Activated T-cell treated with anti-CD3 and anti-CD28 coated beads, Interleukin-2, amount 50 U/mL, for 4 hours (primary cell): ENCODE measurements at regions not wholly inside any gene's neighbourhood (a gene's known extent, or its start where the extent isn't known, plus 50 kb on each side); places are given as distances from the start of the nearest gene placed in this dataset.

Source experiments
- ATAC-seq, 2 donors: fragments of 200-7000 bp; cut with Tn5 transposase; one replicate each; pipeline ENCODE4 v1.10.0; 2021
- DNase-seq: peaks from one replicate; pipeline ENCODE4 v3.0.0-alpha.2; 2020
- H3K27me3 Mint-ChIP-seq: one replicate; pipeline ENCODE4 v1.8.0; 2021; ENCODE audit warnings: low read depth, mixed read lengths
- H3K36me3 Mint-ChIP-seq: one replicate; pipeline ENCODE4 v1.8.0; 2022; ENCODE audit warnings: mixed read lengths; ENCODE audit not compliant: insufficient read depth
- H3K4me1 Mint-ChIP-seq: one replicate; pipeline ENCODE4 v1.8.0; 2021; ENCODE audit warnings: low read depth, mixed read lengths
- H3K4me3 Mint-ChIP-seq: one replicate; pipeline ENCODE4 v1.8.0; 2021; ENCODE audit warnings: mild to moderate bottlenecking, moderate library complexity, mixed read lengths
- H3K9me3 Mint-ChIP-seq: one replicate; pipeline ENCODE4 v1.8.0; 2021; ENCODE audit warnings: mixed read lengths

DNA sequence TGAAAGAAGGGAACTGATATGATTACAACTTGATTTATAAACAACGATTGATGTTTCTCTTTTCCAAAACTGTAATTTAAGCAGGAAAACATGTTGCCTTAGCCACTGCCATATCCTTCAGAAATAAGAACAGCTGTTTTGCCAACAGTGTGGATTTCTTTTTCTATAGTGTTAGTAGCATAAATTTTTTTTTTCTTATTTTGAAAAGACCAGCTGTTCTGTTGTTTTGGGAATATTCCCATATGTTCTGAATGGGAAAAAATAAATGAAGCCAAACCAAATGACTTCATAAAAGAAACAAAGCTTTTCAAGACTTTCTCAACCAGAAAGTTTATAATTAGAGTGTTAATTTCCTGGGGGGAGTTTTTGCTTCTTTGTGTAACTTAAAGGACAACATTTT is 83.9 kb upstream of the ARHGAP24 start:
- H3K27me3 Mint-ChIP-seq = no peaks in the 10 kb centered on the region
- H3K4me3 Mint-ChIP-seq = no peak overlapping the region
- no peak for DNase-seq
- H3K9me3 Mint-ChIP-seq = peaks cover 11% of the 10 kb centered on the region
- no peak for ATAC-seq
- no peaks in the 10 kb centered on the region for H3K36me3 Mint-ChIP-seq
- no peaks in the 10 kb centered on the region for H3K4me1 Mint-ChIP-seq

DNA sequence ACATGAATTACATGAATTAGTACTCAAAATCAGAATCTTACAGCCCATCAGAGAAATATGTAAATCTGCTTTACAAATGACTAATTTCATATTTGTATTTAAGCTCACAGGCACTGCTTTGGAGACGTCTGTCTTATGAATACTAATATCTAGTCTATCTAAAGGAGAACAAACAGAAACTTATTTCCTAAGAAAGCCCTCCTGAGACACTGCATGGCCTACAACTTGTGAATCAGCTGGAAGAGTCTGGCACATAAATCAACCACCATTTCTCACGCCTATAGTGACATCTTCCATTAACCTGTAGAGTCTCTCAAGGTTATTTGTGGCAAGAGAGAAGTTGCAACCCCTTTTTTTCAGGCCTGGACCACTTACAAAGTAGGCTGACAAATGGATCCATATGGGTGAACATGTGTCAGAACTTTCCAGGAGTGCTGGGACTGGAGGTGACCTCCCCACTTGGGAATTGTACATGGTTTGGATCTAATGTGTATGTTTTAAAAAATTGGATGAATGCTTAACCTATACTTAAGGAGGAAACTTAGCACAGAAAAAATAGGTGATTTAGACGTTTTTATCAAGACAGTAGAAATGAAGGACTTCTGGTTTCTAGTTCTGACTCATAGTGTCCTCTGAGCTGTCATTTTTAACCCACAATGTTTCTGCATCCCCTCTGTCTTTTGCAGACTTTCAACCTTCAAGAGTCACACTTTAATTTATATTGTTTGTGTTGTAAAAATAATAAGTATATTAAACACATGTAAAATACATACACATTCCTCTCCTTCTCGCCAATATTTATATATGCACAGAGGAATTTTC is 83.2 kb upstream of the ARHGAP24 start:
- no peak for DNase-seq
- ATAC-seq = no peak
- Mint-ChIP-seq H3K27me3 (no peaks in the 10 kb centered on the region), H3K4me3 (no peak overlapping the region), H3K36me3 (no peaks in the 10 kb centered on the region), H3K4me1 (no peaks in the 10 kb centered on the region), H3K9me3 (peaks cover 9% of the 10 kb centered on the region)

DNA sequence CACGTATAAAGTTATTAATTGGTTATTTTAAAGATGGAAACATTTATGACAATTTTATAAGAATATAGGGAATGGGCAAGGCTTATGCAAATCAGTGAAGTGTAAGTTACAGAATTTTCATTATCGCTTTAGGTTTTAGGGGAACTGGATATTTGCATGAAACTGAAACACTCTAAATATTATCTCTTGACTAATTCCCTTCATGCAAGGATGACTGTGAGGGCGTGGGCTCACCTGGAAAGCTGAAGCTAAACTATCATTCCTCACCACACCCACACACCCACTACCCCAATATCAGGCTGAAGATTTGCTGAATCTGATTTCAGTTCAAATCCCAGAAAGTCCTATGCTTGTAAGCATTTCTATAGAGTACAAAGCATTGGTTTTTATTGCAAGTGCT is 81.7 kb upstream of the ARHGAP24 start:
- no peak overlapping the region for H3K4me3 Mint-ChIP-seq
- H3K27me3 Mint-ChIP-seq = no peaks in the 10 kb centered on the region
- no peak for ATAC-seq
- no peaks in the 10 kb centered on the region for H3K4me1 Mint-ChIP-seq
- H3K9me3 Mint-ChIP-seq = no peaks in the 10 kb centered on the region
- H3K36me3 Mint-ChIP-seq = no peaks in the 10 kb centered on the region
- DNase-seq = no peak

DNA sequence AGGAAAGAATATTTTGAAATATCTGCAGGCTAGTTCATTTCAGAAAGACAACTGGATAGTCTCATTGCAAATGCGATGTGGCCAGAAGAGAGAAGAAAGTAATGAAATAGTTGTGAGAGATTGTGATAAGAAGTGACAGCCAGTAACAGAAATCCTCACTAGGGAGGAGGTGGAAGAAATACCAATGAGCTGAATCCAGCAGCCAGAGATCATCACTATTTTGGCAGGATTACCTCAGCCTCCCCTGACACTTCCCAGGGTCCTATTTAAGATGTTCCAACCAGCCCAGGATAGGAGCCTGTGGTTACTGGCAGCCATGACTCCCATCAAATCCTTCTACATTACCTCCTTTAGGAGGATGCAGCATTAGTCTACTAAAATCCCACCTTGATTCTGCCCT is 76.7 kb upstream of the ARHGAP24 start:
- DNase-seq (no peak), ATAC-seq (no peak)
- no peaks in the 10 kb centered on the region for H3K4me1 Mint-ChIP-seq
- H3K4me3 Mint-ChIP-seq = no peak overlapping the region
- H3K27me3 Mint-ChIP-seq = no peaks in the 10 kb centered on the region
- peaks cover 8% of the 10 kb centered on the region for H3K9me3 Mint-ChIP-seq
- H3K36me3 Mint-ChIP-seq = no peaks in the 10 kb centered on the region

DNA sequence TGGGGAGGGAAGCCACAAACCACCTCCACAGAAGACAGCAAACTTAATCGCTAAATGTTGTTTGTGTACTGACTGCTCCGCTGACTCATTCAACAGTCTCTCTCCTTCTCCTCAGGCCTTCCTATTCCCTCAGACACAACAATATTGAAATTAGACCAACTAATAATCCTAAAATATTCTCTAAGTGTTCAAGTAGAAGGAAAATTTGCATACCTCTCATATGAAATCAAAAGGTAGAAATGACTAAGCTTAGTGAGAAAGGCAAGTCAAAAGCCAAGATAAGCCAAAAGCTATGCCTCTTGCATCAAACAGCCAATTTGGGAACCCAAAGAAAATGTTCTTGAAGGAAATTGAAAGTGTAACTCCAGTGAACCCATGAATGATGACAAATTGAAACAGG is 75.7 kb upstream of the ARHGAP24 start:
- no peaks in the 10 kb centered on the region for H3K27me3 Mint-ChIP-seq
- H3K4me3 Mint-ChIP-seq = no peak overlapping the region
- no peak for ATAC-seq
- H3K9me3 Mint-ChIP-seq = peaks cover 8% of the 10 kb centered on the region
- DNase-seq = no peak
- no peaks in the 10 kb centered on the region for H3K36me3 Mint-ChIP-seq
- no peaks in the 10 kb centered on the region for H3K4me1 Mint-ChIP-seq

DNA sequence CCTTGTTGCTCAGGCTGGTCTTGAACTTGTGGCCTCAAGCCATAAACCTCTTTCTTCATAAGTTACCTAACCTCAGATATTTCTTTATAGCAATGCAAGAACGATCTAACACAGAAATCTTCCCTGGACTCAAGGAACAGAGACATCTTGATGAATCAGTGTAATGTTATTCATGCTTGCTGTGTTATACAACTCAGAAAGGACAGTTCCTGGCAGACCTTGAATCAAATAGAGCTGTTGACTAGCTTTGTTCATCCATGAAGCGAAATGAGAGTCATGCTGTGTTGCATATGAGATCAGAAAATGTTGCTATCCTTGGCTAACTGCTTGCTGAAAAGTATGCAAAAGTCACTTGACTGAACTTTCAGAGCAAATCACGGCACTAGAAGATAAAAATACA is 72.6 kb upstream of the ARHGAP24 start:
- DNase-seq (no peak), ATAC-seq (no peak)
- Mint-ChIP-seq H3K4me1 (no peaks in the 10 kb centered on the region), H3K4me3 (no peak overlapping the region), H3K9me3 (peaks cover 8% of the 10 kb centered on the region), H3K27me3 (no peaks in the 10 kb centered on the region), H3K36me3 (no peaks in the 10 kb centered on the region)

DNA sequence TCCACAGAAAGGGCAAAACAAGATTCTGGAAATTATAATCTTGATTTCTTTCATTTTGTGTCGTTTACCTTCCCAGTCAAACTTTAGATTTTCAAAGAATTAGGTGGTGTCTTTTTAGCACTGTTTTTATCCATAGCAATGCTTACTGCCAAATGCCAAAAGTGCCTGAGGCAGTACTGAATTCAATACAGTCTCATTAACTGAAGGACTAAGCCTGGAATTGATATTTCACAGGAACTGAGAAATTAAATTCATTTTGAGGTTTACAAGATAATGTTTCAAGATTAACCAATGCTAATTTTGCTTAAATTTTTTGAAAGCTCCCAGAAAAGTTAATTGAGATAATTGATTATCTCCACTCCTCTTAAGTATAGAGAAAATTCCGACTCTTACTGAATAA is 68.8 kb upstream of the ARHGAP24 start:
- Mint-ChIP-seq H3K4me3 (no peak overlapping the region), H3K4me1 (no peaks in the 10 kb centered on the region), H3K27me3 (no peaks in the 10 kb centered on the region), H3K9me3 (no peaks in the 10 kb centered on the region), H3K36me3 (no peaks in the 10 kb centered on the region)
- no peak for ATAC-seq
- no peak for DNase-seq

DNA sequence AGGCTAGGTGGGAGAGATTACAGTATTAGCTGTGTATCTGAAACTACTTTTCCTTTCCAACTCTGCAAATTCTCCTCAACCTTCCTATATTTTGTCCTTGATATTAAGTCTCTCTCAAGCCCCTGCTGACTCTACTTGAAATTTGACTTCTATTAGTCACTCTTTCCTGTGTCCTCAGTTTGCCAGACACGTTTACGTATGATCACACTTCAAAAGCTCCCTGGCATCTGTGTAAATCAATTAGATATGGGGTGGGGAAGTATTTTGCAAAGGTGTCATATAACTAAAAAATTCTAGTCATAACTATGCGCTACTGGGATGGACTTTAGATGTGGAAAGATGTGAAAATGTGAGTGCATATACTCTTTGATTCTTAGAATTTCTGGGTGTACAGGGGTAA is 67.4 kb upstream of the ARHGAP24 start:
- Mint-ChIP-seq H3K9me3 (no peaks in the 10 kb centered on the region), H3K36me3 (no peaks in the 10 kb centered on the region), H3K27me3 (no peaks in the 10 kb centered on the region), H3K4me3 (no peak overlapping the region), H3K4me1 (no peaks in the 10 kb centered on the region)
- DNase-seq (no peak), ATAC-seq (no peak)

DNA sequence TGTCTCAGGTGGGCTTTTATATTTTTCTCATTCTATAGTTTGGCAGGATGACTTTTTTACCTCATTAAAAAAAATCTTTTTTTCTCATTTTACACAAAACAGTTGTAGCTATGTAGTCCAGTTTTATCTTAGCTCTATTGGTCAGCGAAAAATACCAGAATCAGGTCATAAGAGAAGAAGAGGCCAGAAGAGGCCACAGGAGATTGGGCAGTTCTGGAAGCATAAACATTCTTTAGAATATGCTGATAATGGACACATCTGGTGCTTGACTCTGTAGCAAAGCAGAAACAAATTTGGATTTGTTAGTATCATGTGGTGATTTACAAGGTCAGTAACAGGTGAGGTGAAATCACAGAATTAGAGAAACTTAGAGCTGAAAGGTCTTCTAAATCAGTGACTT is 66.6 kb upstream of the ARHGAP24 start:
- Mint-ChIP-seq H3K27me3 (no peaks in the 10 kb centered on the region), H3K9me3 (no peaks in the 10 kb centered on the region), H3K36me3 (no peaks in the 10 kb centered on the region), H3K4me1 (no peaks in the 10 kb centered on the region), H3K4me3 (no peak overlapping the region)
- ATAC-seq = no peak
- no peak for DNase-seq

DNA sequence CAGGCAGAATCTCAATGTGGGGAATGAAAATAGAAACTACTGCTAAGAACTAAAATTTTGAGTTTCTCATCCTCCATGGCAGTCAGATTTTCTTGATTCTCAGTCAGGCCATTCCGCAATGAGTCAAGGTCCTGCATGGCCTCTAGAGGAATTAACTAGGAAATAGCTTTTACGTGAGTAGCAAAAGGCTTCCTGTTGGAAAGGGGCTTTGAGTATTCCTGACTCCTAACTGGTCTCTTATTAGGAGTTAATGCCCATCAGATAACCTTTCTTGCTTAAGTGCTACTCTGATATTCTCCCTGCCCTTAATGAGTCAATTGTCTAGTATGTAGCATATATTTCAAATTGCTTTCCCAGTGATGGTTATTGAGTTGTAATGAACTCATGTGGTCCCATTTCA is 65.7 kb upstream of the ARHGAP24 start:
- DNase-seq = no peak
- no peaks in the 10 kb centered on the region for H3K9me3 Mint-ChIP-seq
- H3K36me3 Mint-ChIP-seq = no peaks in the 10 kb centered on the region
- H3K4me3 Mint-ChIP-seq = no peak overlapping the region
- no peaks in the 10 kb centered on the region for H3K27me3 Mint-ChIP-seq
- ATAC-seq = no peak
- no peaks in the 10 kb centered on the region for H3K4me1 Mint-ChIP-seq

DNA sequence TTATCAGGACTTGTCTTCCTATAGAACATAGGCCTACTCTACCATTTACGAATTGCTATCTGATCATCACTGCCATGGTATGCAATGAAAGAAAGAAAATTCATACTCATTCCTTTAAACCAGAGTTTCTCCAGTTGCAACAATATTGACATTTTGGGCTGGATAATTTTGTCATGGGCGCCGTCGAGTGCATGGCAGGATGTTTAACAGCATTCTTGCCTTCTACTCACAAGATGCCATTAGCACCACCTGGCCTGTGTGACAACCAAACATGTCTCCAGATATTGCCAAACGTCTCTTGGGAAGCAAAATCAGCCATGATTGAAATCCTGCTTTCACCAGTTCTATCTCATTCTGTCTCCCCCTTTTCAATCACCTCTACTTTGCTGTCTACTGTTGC is 63.6 kb upstream of the ARHGAP24 start:
- H3K27me3 Mint-ChIP-seq = no peaks in the 10 kb centered on the region
- H3K4me1 Mint-ChIP-seq = no peaks in the 10 kb centered on the region
- DNase-seq (no peak), ATAC-seq (no peak)
- H3K4me3 Mint-ChIP-seq = no peak overlapping the region
- H3K36me3 Mint-ChIP-seq = no peaks in the 10 kb centered on the region
- H3K9me3 Mint-ChIP-seq = peaks cover 4% of the 10 kb centered on the region

DNA sequence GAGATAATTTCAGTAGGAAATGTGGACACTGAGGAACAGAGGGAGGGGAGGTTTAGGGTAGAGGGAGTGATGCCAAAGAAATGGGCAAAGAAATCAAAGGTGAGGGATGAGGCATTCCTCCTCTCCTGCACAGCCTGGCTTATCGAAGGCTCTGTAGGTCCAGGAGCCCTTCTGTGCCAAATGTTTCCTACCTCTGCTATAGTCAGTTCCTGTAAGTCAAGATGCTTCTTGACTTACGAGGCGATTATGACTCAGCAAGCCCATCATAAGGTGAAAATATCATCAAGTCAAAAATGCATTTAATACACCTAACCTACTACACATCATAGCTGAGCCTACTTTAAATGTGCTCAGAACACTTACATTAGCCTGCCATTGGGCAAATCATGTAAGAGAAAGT is 60.0 kb upstream of the ARHGAP24 start:
- no peaks in the 10 kb centered on the region for H3K27me3 Mint-ChIP-seq
- no peak overlapping the region for H3K4me3 Mint-ChIP-seq
- no peaks in the 10 kb centered on the region for H3K4me1 Mint-ChIP-seq
- ATAC-seq (no peak), DNase-seq (no peak)
- H3K9me3 Mint-ChIP-seq = peaks cover 4% of the 10 kb centered on the region
- no peaks in the 10 kb centered on the region for H3K36me3 Mint-ChIP-seq

DNA sequence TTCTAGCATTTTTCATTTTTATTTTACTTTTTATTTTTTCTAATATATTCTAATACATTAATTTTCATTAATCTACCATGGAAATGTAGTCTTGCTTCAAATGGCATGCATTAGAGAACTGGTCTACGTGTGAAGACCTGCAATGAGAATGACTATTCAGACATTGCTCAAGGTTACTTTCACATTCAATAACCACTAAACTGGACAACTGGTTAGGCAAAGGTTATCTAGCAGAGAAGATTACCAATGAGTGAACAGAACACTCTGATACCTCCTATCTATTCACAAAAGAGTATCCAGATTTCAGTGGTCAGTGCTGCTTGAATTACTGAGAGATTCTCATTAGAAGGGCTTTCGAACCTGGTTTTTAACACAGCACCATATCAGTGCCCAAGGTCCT is 58.9 kb upstream of the ARHGAP24 start:
- ATAC-seq = no peak
- Mint-ChIP-seq H3K4me1 (no peaks in the 10 kb centered on the region), H3K4me3 (no peak overlapping the region), H3K36me3 (no peaks in the 10 kb centered on the region), H3K9me3 (peaks cover 4% of the 10 kb centered on the region), H3K27me3 (no peaks in the 10 kb centered on the region)
- DNase-seq = no peak

DNA sequence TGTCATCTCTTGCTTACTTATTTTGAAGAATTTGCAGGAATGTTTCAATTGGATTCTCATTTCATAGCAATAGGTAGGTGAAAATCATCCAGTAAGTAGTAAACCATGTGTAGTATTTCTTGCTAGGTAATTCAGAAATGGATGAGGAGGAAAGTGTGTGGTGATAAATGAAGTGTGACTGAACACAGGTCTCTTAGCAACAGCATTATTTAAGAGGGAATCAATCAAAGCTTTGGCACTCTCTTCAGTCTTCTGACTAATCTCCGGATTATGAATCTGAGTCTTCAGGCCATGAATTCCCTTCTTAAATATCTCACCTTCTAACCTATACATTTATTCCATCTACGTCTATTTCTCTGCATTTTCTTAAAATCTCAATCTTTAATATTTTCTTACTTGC is 55.8 kb upstream of the ARHGAP24 start:
- DNase-seq = no peak
- no peaks in the 10 kb centered on the region for H3K4me1 Mint-ChIP-seq
- no peaks in the 10 kb centered on the region for H3K27me3 Mint-ChIP-seq
- no peaks in the 10 kb centered on the region for H3K36me3 Mint-ChIP-seq
- no peak for ATAC-seq
- no peak overlapping the region for H3K4me3 Mint-ChIP-seq
- peaks cover 4% of the 10 kb centered on the region for H3K9me3 Mint-ChIP-seq

DNA sequence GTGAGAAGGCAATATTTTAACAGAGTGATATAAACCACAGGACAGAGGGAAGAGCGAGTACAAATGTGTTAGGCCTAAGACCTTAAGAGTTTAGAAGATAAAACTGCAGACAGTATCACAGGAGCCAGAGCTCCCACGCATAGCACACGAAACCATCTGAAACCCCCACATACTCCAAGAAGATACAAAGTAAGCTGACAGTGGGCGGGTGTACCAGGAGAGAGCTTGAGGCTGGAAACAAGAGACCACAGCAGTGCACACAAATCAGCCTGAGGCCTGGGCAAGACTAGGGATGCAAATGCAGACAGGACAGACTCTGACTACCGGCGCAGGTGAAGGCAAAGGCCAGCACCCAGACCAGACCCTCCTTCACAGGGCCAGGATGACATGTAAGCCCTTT is 54.1 kb upstream of the ARHGAP24 start:
- no peak for ATAC-seq

DNA sequence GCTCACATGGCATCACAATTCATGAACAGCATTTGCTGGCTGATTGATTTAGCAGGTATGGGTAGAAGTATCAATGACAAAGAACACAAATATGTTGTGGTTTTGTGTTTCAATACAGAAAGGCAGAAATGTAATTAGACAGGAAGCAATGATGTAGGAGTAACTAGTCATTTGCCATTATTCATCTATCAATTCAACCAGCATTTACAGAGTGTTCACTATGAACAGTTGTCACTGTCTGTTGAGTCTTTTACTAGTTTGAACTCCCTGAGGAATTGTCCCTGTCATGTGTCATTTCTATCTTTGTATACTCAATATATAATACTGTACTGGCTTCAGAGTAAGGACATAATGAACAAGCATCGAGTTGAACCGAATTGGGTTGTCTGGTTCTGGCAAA is 51.5 kb upstream of the ARHGAP24 start:
- ATAC-seq (no peak), DNase-seq (no peak)
- no peaks in the 10 kb centered on the region for H3K36me3 Mint-ChIP-seq
- H3K4me3 Mint-ChIP-seq = no peak overlapping the region
- no peaks in the 10 kb centered on the region for H3K9me3 Mint-ChIP-seq
- H3K4me1 Mint-ChIP-seq = no peaks in the 10 kb centered on the region
- H3K27me3 Mint-ChIP-seq = no peaks in the 10 kb centered on the region

More for the DNA sequence above, 54.1 kb upstream of the ARHGAP24 start:
- no peaks in the 10 kb centered on the region for H3K4me1 Mint-ChIP-seq
- no peak overlapping the region for H3K4me3 Mint-ChIP-seq
- DNase-seq = no peak
- no peaks in the 10 kb centered on the region for H3K9me3 Mint-ChIP-seq
- H3K36me3 Mint-ChIP-seq = no peaks in the 10 kb centered on the region
- H3K27me3 Mint-ChIP-seq = no peaks in the 10 kb centered on the region
